DMS79 (cell line): ENCODE measurements at regions not wholly inside any gene's neighbourhood (a gene's known extent, or its start where the extent isn't known, plus 50 kb on each side); places are given as distances from the start of the nearest gene placed in this dataset.
"Not testable (repeated sequence)": the region's sequence is repeated elsewhere in the genome, so short reads cannot be mapped to it uniquely, and the experiment has no call there.

Experiments
- DNase-seq: peaks from one replicate; lab custom pipeline; 2025; lab: John Stamatoyannopoulos, UW

- no peak for DNase-seq
These were observed 700.8 kb downstream of the RFPL4B start for GRCh38 chr6:113047932-113048331.

- DNase-seq = no peak
These were observed 701.6 kb downstream of the RFPL4B start for GRCh38 chr6:113048741-113049140.

GRCh38 chr6:113049190-113049589, 702.1 kb downstream of the RFPL4B start:
- DNase-seq = no peak

- no peak for DNase-seq
These were observed 703.1 kb downstream of the RFPL4B start for GRCh38 chr6:113050010-113050858.

GRCh38 chr6:113050979-113051378, 703.8 kb downstream of the RFPL4B start:
- no peak for DNase-seq

GRCh38 chr6:113052506-113052905, 705.4 kb downstream of the RFPL4B start:
- no peak for DNase-seq

GRCh38 chr6:113055061-113055460, 707.9 kb downstream of the RFPL4B start:
- DNase-seq = no peak

GRCh38 chr6:113055998-113056397, 708.9 kb downstream of the RFPL4B start:
- no peak for DNase-seq

GRCh38 chr6:113057567-113058053, 710.5 kb downstream of the RFPL4B start:
- no peak for DNase-seq

- no peak for DNase-seq
These were observed 713.5 kb downstream of the RFPL4B start for GRCh38 chr6:113060664-113061063.

- no peak for DNase-seq
These were observed 718.5 kb downstream of the RFPL4B start for GRCh38 chr6:113065611-113066010.

GRCh38 chr6:113067612-113068275, 720.6 kb downstream of the RFPL4B start:
- no peak for DNase-seq

- DNase-seq = no peak
These were observed 721.4 kb downstream of the RFPL4B start for GRCh38 chr6:113068570-113068969.

- not testable (repeated sequence) for DNase-seq
These were observed 723.6 kb downstream of the RFPL4B start for GRCh38 chr6:113070681-113071080.

- no peak for DNase-seq
These were observed 726.6 kb downstream of the RFPL4B start for GRCh38 chr6:113073611-113074191.

- DNase-seq = no peak
These were observed 729.0 kb downstream of the RFPL4B start for GRCh38 chr6:113076116-113076515.

GRCh38 chr6:113076816-113077215, 729.7 kb downstream of the RFPL4B start:
- no peak for DNase-seq

- no peak for DNase-seq
These were observed 730.7 kb downstream of the RFPL4B start for GRCh38 chr6:113077794-113078193.

GRCh38 chr6:113078791-113079190, 731.7 kb downstream of the RFPL4B start:
- DNase-seq = no peak

GRCh38 chr6:113082745-113083144, 735.6 kb downstream of the RFPL4B start:
- peak; percentile 15 for DNase-seq

GRCh38 chr6:113083947-113084346, 736.8 kb downstream of the RFPL4B start:
- no peak for DNase-seq

GRCh38 chr6:113089056-113089455, 741.9 kb downstream of the RFPL4B start:
- no peak for DNase-seq

GRCh38 chr6:113092795-113093194, 745.7 kb downstream of the RFPL4B start:
- no peak for DNase-seq
